T-cell (primary cell): ENCODE measurements at regions not wholly inside any gene's neighbourhood (a gene's known extent, or its start where the extent isn't known, plus 50 kb on each side); places are given as distances from the start of the nearest gene placed in this dataset.

Experiments used
- ATAC-seq, 4 experiments: fragments of 200-7000 bp in 3 of 4; fragments of 150-1000 bp in 1 of 4; cut with Tn5 transposase; replicated peaks in 1 of 4; 1 replicate in 3 of 4; 2 replicates in 1 of 4; pipeline ENCODE4 v1.10.0; 2021; ENCODE audit warnings: moderate library complexity in 3 of 4, mild to moderate bottlenecking in 2 of 4, moderate number of reproducible peaks in 1 of 4
- CTCF ChIA-PET, 2 donors: fragments of 300-600 bp; sonication (Branson Sonifier 250); formaldehyde crosslinking; loops; one replicate each; lab custom pipeline; 2022; ENCODE audit warnings: antibody characterized with exemption in 2 of 2; lab: Charles Lee
- POLR2A ChIA-PET, 2 donors: fragments of 300-600 bp; sonication (Branson Sonifier 250); formaldehyde crosslinking; loops; one replicate each; lab custom pipeline; 2022; ENCODE audit warnings: antibody characterized with exemption in 2 of 2; lab: Charles Lee
- DNase-seq, 35 experiments: peaks; one replicate each; pipeline versions ENCODE4 v3.0.0 to v3.0.0-alpha.2; 2013 to 2023
- H3K27ac ChIP-seq: one replicate; pipeline ENCODE4 v1.5.1; 2013; ENCODE audit warnings: low read length
- H3K27me3 ChIP-seq, 2 experiments: replicated peaks in 1 of 2; 1 replicate in 1 of 2; 2 replicates in 1 of 2; pipeline versions ENCODE4 v1.6.1 to v1.7.0; 2013; ENCODE audit warnings: low read length in 1 of 2, mixed read lengths in 1 of 2; ENCODE audit not compliant: control insufficient read depth in 2 of 2, insufficient read depth in 2 of 2; ENCODE audit errors: extremely low read depth in 1 of 2
- H3K36me3 ChIP-seq, 2 donors: 1 replicate in 1 of 2; 2 replicates in 1 of 2; pipeline versions ENCODE4 v1.6.1 to v1.7.0; 2013; ENCODE audit warnings: low read length in 1 of 2; ENCODE audit not compliant: control insufficient read depth in 2 of 2, insufficient read depth in 1 of 2; ENCODE audit errors: extremely low read depth in 1 of 2
- H3K4me1 ChIP-seq, 2 experiments: 1 replicate in 1 of 2; 2 replicates in 1 of 2; pipeline versions ENCODE4 v1.6.1 to v1.7.0; 2013; ENCODE audit warnings: low read length in 2 of 2, mixed read lengths in 1 of 2; ENCODE audit not compliant: insufficient read depth in 2 of 2, control insufficient read depth in 1 of 2; ENCODE audit errors: extremely low read depth in 1 of 2
- H3K4me3 ChIP-seq, 2 donors: 1 replicate in 1 of 2; 2 replicates in 1 of 2; pipeline versions ENCODE4 v1.5.1 to v1.7.0; 2013; ENCODE audit warnings: mild to moderate bottlenecking in 2 of 2, low read length in 1 of 2, moderate library complexity in 1 of 2; ENCODE audit not compliant: control insufficient read depth in 1 of 2; ENCODE audit errors: extremely low read depth in 1 of 2
- H3K9me3 ChIP-seq: 2 replicates; pipeline ENCODE4 v1.7.0; 2013
- H3K27ac Mint-ChIP-seq, 2 donors: one replicate each; pipeline ENCODE4 v1.8.0; 2020 to 2021; ENCODE audit warnings: mild to moderate bottlenecking in 2 of 2, mixed read lengths in 2 of 2
- H3K27me3 Mint-ChIP-seq, 2 donors: one replicate each; pipeline ENCODE4 v1.8.0; 2021 to 2022; ENCODE audit warnings: mixed read lengths in 2 of 2
- H3K36me3 Mint-ChIP-seq: one replicate; pipeline ENCODE4 v1.8.0; 2021; ENCODE audit warnings: mixed read lengths
- H3K4me1 Mint-ChIP-seq, 3 donors: one replicate each; pipeline ENCODE4 v1.8.0; 2020 to 2022; ENCODE audit warnings: mixed read lengths in 3 of 3, mild to moderate bottlenecking in 1 of 3
- H3K4me3 Mint-ChIP-seq, 3 donors: one replicate each; pipeline ENCODE4 v1.8.0; 2020 to 2022; ENCODE audit warnings: mild to moderate bottlenecking in 3 of 3, mixed read lengths in 3 of 3, moderate library complexity in 3 of 3
- H3K9me3 Mint-ChIP-seq, 3 donors: one replicate each; pipeline ENCODE4 v1.8.0; 2020 to 2022; ENCODE audit warnings: mixed read lengths in 3 of 3
- WGBS: methylation state at CpG from one replicate; pipeline ENCODE4 v1.1.5; 2013; ENCODE audit warnings: missing lambda C conversion rate; ENCODE audit not compliant: insufficient coverage; 5-methylcytosine and 5-hydroxymethylcytosine counted together

DNA sequence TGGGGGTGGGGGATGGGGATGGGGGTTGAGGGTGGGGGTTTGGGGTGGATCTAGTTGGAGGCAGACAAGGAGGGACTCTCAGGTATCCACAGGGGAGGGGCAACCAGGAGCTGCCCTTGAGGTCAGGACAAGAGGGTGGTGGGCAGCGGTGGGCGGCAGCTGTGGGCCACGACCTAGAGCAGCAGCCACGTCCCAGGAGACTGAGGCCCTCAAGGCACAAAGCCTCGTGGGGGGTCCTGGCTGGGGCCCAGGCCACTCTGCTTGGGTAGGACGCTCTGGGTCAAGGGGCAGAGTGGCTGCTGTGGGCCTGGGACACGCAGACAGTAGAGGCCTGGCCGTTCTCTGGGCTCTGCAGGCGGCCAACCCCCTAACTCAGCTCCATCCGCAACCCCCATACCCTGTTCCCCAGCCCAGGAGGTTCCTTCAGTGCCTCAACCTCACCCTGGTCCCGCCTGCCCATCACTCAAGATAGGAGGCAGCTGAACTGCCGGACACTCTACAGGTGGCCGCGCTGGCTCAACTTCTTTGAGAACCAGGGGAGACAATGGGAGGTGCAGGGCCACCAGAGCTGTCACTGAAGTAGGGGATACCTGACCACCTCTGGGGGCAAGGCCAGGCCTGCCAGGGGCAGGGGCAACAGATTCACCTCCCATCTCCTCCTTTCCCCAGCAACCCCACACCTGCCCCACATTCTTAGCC, 75.6 kb downstream of the ENGASE start:
- Histone ChIP-seq H3K4me3 (no peak overlapping the region), H3K36me3 (no peaks in the 10 kb centered on the region), H3K27ac (no peak overlapping the region), H3K27me3 (peaks cover 0 to 39% of the 10 kb centered on the region in 2 experiments), H3K9me3 (no peaks in the 10 kb centered on the region), H3K4me1 (no peaks in the 10 kb centered on the region)
- H3K36me3 Mint-ChIP-seq, result no peaks in the 10 kb centered on the region
- WGBS, result 71% methylated on average over 11 of the region's 14 CpGs
- POLR2A ChIA-PET, result no interaction called here
- DNase-seq (no peak), ATAC-seq (no peak)
- H3K27me3 Mint-ChIP-seq, result peaks cover 3 to 22% of the 10 kb centered on the region in 2 donors
- H3K9me3 Mint-ChIP-seq, result no peaks in the 10 kb centered on the region
- no peak overlapping the region for H3K27ac Mint-ChIP-seq
- no peaks in the 10 kb centered on the region for H3K4me1 Mint-ChIP-seq
- CTCF ChIA-PET, result no interaction called here
- no peak overlapping the region for H3K4me3 Mint-ChIP-seq

DNA sequence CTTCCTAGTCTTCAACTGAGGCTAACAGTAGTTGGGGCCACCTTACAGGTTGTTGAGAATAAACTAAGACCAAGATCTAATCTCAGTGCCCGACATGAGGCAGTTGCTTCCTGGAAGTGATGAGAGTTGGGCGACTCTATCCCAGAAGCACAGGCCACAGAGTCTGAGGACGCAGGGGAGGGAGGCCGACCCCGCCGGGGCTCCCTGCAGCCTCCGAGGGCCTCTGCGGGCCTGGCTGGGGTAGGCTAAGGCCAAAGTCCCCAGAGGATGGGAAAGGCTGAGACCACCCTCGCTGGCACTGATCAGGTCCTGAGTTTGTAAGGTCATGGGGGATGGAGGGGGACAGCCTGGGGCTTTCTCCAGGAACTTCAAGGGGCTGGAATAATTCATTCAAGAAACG, 74.0 kb downstream of the ENGASE start:
- Histone ChIP-seq H3K4me1 (no peaks in the 10 kb centered on the region), H3K4me3 (no peak overlapping the region), H3K36me3 (no peaks in the 10 kb centered on the region), H3K27ac (no peak overlapping the region), H3K9me3 (no peaks in the 10 kb centered on the region), H3K27me3 (peaks cover 0 to 46% of the 10 kb centered on the region in 2 experiments)
- H3K27me3 Mint-ChIP-seq, result peaks cover 3 to 26% of the 10 kb centered on the region in 2 donors
- H3K4me1 Mint-ChIP-seq, result no peaks in the 10 kb centered on the region
- CTCF ChIA-PET, result no interaction called here
- H3K4me3 Mint-ChIP-seq, result no peak overlapping the region
- POLR2A ChIA-PET, result no interaction called here
- ATAC-seq (no peak), DNase-seq (no peak)
- H3K27ac Mint-ChIP-seq, result no peak overlapping the region
- WGBS, result 88% methylated on average over 6 of the region's 10 CpGs
- no peaks in the 10 kb centered on the region for H3K9me3 Mint-ChIP-seq
- H3K36me3 Mint-ChIP-seq, result no peaks in the 10 kb centered on the region

DNA sequence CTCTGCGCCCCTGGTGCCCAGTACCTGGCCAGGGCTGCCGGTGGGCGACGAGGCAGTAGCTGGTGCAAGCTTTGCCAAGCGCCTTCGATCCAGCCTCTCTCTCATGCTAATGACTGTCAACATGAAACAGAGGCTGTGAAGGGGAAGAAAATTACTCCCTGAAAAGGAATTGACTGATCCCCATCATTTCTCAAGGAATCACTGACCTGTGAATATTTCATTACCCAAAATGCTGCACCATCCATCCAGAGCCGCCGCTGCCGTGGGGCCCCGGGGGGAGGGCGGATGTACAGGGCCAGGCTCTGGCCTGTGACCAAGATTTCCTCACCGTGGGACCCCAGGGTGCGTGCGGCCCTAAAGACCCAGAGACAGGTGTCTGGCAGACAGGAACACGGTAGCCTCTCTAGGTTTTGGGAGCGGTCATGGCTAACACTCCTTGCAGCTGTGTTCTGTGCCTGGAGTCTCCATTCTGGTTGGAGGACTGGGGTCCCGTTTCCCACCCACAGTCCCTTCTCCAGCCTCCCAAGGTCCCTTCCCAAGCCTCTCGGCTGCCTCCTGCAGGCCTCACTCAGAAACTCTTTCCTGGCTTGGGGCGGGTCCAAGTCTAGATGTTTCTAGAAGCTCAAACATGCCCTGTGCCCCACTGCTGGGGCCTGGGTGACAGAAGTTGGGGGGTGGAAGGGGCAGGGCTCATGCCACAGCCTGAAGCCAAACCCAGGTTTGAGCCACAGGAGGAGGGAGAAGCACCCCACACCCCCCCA, 73.3 kb downstream of the ENGASE start:
- no peaks in the 10 kb centered on the region for H3K36me3 ChIP-seq
- no peaks in the 10 kb centered on the region for H3K9me3 ChIP-seq
- H3K4me3 ChIP-seq, result no peak overlapping the region
- H3K9me3 Mint-ChIP-seq, result no peaks in the 10 kb centered on the region
- H3K4me1 ChIP-seq, result no peaks in the 10 kb centered on the region
- peaks cover 0 to 50% of the 10 kb centered on the region in 2 experiments for H3K27me3 ChIP-seq
- peaks cover 3 to 25% of the 10 kb centered on the region in 2 donors for H3K27me3 Mint-ChIP-seq
- no peak overlapping the region for H3K27ac Mint-ChIP-seq
- CTCF ChIA-PET, result no interaction called here
- H3K27ac ChIP-seq, result no peak overlapping the region
- no peak for DNase-seq
- H3K4me3 Mint-ChIP-seq, result no peak overlapping the region
- WGBS, result 81% methylated on average over 11 of the region's 19 CpGs
- no peak for ATAC-seq
- POLR2A ChIA-PET, result no interaction called here
- H3K4me1 Mint-ChIP-seq, result no peaks in the 10 kb centered on the region
- H3K36me3 Mint-ChIP-seq, result no peaks in the 10 kb centered on the region

DNA sequence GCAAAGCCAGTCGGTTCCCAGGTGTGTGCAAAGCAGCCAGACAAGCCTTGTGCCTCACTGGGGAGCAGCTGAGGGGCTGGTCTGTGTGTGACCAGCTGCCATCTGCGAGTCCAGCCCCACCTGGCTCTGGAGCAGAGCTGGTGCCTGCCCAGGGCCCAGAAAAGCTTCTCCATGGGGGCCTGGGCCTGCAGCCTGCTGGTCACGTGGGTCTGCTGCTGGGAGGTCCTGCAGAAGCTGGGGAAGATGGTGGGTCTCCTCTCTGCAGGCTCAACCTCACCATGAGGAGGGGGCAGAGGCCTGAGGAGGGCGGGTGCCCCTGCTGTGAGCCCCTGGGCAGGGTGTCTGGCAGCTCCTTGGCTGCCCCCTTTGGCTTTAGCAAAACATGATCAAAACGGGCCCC, 71.9 kb downstream of the ENGASE start:
- no peaks in the 10 kb centered on the region for H3K4me1 ChIP-seq
- Mint-ChIP-seq H3K36me3 (no peaks in the 10 kb centered on the region), H3K27me3 (peaks cover 7 to 29% of the 10 kb centered on the region in 2 donors), H3K4me1 (no peaks in the 10 kb centered on the region), H3K4me3 (no peak overlapping the region), H3K27ac (no peak overlapping the region), H3K9me3 (no peaks in the 10 kb centered on the region)
- no peaks in the 10 kb centered on the region for H3K36me3 ChIP-seq
- H3K4me3 ChIP-seq, result no peak overlapping the region
- no peaks in the 10 kb centered on the region for H3K9me3 ChIP-seq
- no peak overlapping the region for H3K27ac ChIP-seq
- POLR2A ChIA-PET, result no interaction called here
- ATAC-seq (no peak), DNase-seq (no peak)
- WGBS, result 34% methylated on average over 5 of the region's 5 CpGs
- CTCF ChIA-PET, result no interaction called here
- peaks cover 0 to 62% of the 10 kb centered on the region in 2 experiments for H3K27me3 ChIP-seq

DNA sequence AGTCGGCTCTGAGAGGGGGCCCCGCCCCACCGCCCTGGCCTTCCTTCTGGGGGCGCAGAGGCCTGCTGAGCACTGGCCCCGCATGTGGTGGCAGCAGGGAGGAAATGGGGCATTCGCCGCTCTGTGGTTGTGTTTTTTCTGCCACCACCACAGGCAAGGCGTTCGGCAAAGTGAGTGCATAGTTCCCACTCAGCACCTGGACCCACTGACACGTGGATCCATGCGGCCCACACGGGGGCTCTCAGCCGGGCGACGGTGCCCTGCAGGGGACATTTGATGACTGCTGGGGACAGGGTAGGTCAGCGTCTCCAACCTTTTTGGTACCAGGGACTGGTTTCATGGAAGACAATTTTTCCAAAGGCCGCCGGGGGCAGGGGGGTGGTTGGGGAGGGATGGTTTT, 70.9 kb downstream of the ENGASE start:
- DNase-seq (no peak), ATAC-seq (no peak)
- no peak overlapping the region for H3K4me3 Mint-ChIP-seq
- H3K27me3 ChIP-seq, result peaks cover 0 to 69% of the 10 kb centered on the region in 2 experiments
- H3K36me3 ChIP-seq, result no peaks in the 10 kb centered on the region
- ChIA-PET CTCF (no interaction called here), POLR2A (no interaction called here)
- no peaks in the 10 kb centered on the region for H3K36me3 Mint-ChIP-seq
- no peak overlapping the region for H3K4me3 ChIP-seq
- no peak overlapping the region for H3K27ac ChIP-seq
- H3K27me3 Mint-ChIP-seq, result peaks cover 8 to 30% of the 10 kb centered on the region in 2 donors
- H3K27ac Mint-ChIP-seq, result no peak overlapping the region
- H3K9me3 ChIP-seq, result no peaks in the 10 kb centered on the region
- H3K9me3 Mint-ChIP-seq, result no peaks in the 10 kb centered on the region
- H3K4me1 ChIP-seq, result no peaks in the 10 kb centered on the region
- WGBS, result 87% methylated on average over 14 of the region's 18 CpGs
- no peaks in the 10 kb centered on the region for H3K4me1 Mint-ChIP-seq

DNA sequence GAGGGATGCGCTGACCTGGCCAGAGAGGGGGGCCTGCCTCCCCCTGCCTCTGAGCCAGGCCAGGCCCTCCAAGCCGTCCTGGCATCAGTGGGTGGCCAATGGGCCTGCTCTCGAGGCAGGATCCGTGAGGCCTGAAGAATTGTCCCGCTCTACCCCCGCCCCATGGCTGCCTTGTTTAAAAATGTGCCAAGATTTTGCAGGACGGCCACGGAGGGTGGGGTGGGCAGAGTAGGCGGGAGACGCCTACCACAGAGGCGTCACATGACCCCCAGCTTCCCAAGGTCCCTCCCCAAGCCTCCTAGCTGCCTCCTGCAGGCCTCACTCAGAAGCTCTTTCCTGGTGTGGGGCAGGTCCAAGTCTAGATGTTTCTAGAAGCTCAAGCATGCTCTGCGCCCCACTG, 69.5 kb downstream of the ENGASE start:
- H3K27me3 ChIP-seq, result peaks cover 0 to 64% of the 10 kb centered on the region in 2 experiments
- H3K36me3 Mint-ChIP-seq, result no peaks in the 10 kb centered on the region
- H3K27ac Mint-ChIP-seq, result no peak overlapping the region
- H3K4me1 Mint-ChIP-seq, result no peaks in the 10 kb centered on the region
- H3K4me1 ChIP-seq, result no peaks in the 10 kb centered on the region
- WGBS, result 74% methylated on average over 3 of the region's 12 CpGs
- H3K9me3 ChIP-seq, result no peaks in the 10 kb centered on the region
- H3K9me3 Mint-ChIP-seq, result no peaks in the 10 kb centered on the region
- CTCF ChIA-PET, result no interaction called here
- POLR2A ChIA-PET, result no interaction called here
- no peaks in the 10 kb centered on the region for H3K36me3 ChIP-seq
- peaks cover 13 to 26% of the 10 kb centered on the region in 2 donors for H3K27me3 Mint-ChIP-seq
- no peak overlapping the region for H3K4me3 Mint-ChIP-seq
- no peak overlapping the region for H3K4me3 ChIP-seq
- ATAC-seq (no peak), DNase-seq (no peak)
- no peak overlapping the region for H3K27ac ChIP-seq
